Chondrocyte (in vitro differentiated cells): ENCODE measurements at regions not wholly inside any gene's neighbourhood (a gene's known extent, or its start where the extent isn't known, plus 50 kb on each side); places are given as distances from the start of the nearest gene placed in this dataset.

ENCODE experiments used
- DNase-seq: peaks from one replicate; pipeline ENCODE4 v3.0.0; 2021; ENCODE audit warnings: mixed read lengths, low spot score
- H3K27ac Mint-ChIP-seq: one replicate; pipeline ENCODE4 v1.8.0; 2021; ENCODE audit warnings: mild to moderate bottlenecking, moderate library complexity, mixed read lengths; ENCODE audit not compliant: unreplicated experiment
- H3K27me3 Mint-ChIP-seq: 2 replicates; pipeline ENCODE4 v1.8.0; 2021; ENCODE audit warnings: low read depth, mixed read lengths
- H3K36me3 Mint-ChIP-seq: 2 replicates; pipeline ENCODE4 v1.8.0; 2021; ENCODE audit warnings: low read depth, mixed read lengths
- H3K4me1 Mint-ChIP-seq: 2 replicates; pipeline ENCODE4 v1.8.0; 2021; ENCODE audit warnings: low read depth, mild to moderate bottlenecking, mixed read lengths
- H3K4me3 Mint-ChIP-seq: one replicate; pipeline ENCODE4 v1.8.0; 2021; ENCODE audit warnings: mild to moderate bottlenecking, moderate library complexity, mixed read lengths; ENCODE audit not compliant: unreplicated experiment
- H3K9me3 Mint-ChIP-seq: 2 replicates; pipeline ENCODE4 v1.8.0; 2021; ENCODE audit warnings: low read depth, mixed read lengths
- TF ChIP-seq, protein P1 (sequence below): fragments of 200-600 bp; sonication (generic); IDR thresholded peaks from 2 replicates; pipeline ENCODE4 v1.5.0; 2021; ENCODE audit warnings: antibody characterized with exemption, mild to moderate bottlenecking, moderate library complexity

DNA sequence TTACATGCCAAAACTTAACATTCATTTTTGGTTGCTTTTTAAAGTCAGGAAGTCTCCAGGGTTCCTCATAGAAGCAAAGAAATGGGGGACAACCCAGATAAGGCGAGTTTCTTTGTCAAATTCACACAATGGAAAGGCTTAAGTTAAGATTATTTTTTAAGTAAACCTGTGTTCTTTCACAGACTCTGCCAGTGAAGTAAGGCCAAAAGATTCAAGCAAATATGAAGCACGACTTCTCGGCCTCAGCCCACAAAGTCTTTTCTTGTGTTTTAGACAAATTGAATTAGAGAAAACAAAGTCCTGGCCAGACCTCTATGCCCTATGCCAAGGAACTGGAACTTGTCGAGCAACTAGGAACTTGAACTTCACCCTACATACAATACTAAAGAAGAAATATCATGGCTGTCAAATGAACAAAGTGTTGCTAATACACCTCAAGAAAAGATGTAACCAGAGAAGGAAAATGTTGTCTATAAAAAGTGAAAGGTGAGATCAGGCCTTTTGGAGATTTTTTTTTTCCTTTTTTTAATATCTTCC lies 540.0 kb upstream of the JARID2 start:
- Mint-ChIP-seq H3K27me3 (no peaks in the 10 kb centered on the region), H3K27ac (peak overlapping the region; percentile 93), H3K36me3 (peaks cover 2% of the 10 kb centered on the region)

DNA sequence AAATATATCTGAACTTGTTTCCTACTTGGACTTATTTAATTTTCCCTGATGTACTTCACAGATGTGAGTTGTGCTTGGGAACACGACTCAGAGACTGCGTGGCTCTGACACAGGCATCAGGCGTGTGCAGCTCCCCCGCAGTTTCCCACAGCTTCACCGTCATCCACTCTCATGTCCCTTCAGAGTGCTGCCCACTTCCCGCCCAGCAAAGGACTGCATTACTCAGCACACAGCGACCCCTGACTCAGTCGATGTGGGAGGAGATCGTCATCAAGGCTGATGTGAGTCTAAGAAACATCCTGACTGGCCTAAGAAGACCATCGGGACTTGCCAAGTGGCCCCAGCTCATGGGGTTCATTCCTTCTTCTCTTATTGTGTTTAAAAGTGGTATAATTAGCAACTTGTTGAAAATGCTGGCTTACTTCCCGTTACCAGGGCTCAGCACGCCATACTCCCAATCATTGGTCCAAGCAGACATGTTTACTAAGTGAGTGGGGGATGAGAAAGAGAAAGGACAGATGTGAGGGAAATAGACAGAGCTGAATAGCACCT lies 539.4 kb upstream of the JARID2 start:
- H3K36me3 Mint-ChIP-seq: peaks cover 2% of the 10 kb centered on the region
- peaks cover 47% of the 10 kb centered on the region for H3K4me1 Mint-ChIP-seq
- DNase-seq: no peak
- no peaks in the 10 kb centered on the region for H3K9me3 Mint-ChIP-seq
- TF ChIP-seq, protein P1, sequence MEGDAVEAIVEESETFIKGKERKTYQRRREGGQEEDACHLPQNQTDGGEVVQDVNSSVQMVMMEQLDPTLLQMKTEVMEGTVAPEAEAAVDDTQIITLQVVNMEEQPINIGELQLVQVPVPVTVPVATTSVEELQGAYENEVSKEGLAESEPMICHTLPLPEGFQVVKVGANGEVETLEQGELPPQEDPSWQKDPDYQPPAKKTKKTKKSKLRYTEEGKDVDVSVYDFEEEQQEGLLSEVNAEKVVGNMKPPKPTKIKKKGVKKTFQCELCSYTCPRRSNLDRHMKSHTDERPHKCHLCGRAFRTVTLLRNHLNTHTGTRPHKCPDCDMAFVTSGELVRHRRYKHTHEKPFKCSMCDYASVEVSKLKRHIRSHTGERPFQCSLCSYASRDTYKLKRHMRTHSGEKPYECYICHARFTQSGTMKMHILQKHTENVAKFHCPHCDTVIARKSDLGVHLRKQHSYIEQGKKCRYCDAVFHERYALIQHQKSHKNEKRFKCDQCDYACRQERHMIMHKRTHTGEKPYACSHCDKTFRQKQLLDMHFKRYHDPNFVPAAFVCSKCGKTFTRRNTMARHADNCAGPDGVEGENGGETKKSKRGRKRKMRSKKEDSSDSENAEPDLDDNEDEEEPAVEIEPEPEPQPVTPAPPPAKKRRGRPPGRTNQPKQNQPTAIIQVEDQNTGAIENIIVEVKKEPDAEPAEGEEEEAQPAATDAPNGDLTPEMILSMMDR: peak; percentile 8
- H3K27ac Mint-ChIP-seq: peak overlapping the region; percentile 93
- peak overlapping the region; percentile 39 for H3K4me3 Mint-ChIP-seq
- H3K27me3 Mint-ChIP-seq: no peaks in the 10 kb centered on the region

More for the DNA sequence above, 540.0 kb upstream of the JARID2 start:
- TF ChIP-seq, protein P1: no peak
- no peak for DNase-seq
- no peak overlapping the region for H3K4me3 Mint-ChIP-seq
- H3K9me3 Mint-ChIP-seq: no peaks in the 10 kb centered on the region
- H3K4me1 Mint-ChIP-seq: peaks cover 41% of the 10 kb centered on the region

DNA sequence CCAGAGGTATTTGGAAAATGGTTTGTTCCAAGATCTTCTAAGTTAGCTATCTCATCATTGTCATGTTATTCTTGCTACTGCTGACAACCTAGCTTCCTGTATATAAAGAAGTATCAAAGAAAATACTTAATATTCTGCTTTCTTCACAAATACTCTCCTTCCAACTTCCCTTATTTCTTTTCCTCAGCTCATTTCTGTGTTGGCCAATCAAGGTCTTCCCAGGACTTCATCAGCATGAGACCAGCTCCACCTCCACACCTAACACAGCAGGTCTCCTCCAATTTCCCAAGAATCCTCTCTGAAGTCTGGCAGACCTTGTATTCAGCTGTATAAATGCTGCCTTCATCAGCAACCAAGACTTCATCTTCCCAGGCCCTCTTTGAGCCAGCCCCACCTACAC lies 538.6 kb upstream of the JARID2 start:
- Mint-ChIP-seq H3K4me1 (peaks cover 47% of the 10 kb centered on the region), H3K9me3 (no peaks in the 10 kb centered on the region), H3K4me3 (no peak overlapping the region), H3K36me3 (peaks cover 2% of the 10 kb centered on the region), H3K27me3 (no peaks in the 10 kb centered on the region), H3K27ac (peak overlapping the region; percentile 93)
- DNase-seq: no peak
- TF ChIP-seq, protein P1: no peak

DNA sequence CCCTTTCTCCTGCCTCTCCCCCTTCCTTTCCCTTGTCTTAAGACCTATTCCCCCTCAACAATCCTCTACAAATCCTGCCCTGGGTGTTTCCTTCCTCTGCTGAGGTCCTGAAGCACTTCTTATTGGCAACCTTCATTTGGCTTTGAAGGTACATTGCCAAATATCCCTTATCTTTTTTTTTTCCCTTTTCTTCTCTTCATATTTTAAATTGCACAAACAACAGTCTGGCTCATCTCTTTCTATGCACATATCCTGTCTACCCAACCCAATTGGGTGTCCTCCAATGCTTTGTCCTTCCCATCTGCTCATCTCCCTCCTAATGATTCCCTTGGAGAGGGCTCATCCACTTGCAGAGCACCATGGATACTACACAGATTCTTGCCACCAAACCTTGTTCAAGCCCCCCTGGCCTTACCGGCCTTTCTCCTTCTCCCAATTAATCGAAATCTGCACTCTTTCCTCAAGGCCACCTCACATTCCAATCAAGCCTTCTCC lies 537.9 kb upstream of the JARID2 start:
- peaks cover 2% of the 10 kb centered on the region for H3K36me3 Mint-ChIP-seq
- peaks cover 52% of the 10 kb centered on the region for H3K4me1 Mint-ChIP-seq
- no peak overlapping the region for H3K4me3 Mint-ChIP-seq
- H3K9me3 Mint-ChIP-seq: no peaks in the 10 kb centered on the region
- H3K27ac Mint-ChIP-seq: peak overlapping the region; percentile 25
- TF ChIP-seq, protein P1: no peak
- H3K27me3 Mint-ChIP-seq: no peaks in the 10 kb centered on the region
- DNase-seq: no peak

DNA sequence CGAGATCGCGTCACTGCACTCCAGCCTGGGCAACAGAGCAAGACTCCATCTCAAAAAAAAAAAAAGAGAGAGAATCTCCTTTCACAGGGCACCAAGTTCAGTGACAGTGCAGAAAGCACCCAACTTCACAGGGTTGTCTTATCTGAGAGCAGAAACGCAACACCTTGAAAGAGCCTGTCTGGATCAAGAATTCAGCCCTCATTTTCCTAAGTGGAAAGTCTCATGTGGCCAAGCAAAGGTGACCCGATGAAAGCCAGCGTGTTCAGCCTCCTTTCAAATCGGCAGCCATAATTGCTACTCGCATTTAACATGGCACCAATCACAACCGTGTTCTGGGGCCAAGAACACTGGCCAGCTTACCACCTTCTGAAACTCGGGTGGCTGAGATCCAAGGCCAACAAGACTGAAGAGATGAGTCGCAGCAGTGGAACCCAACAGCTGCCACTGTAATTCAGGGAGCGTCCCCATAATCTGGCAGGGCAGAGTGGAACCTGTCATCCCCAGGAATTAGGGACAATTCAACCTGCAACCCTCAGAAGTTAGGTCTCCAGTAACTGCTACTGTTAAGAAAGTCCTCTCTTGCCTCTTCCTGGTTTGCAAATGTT lies 536.7 kb upstream of the JARID2 start:
- Mint-ChIP-seq H3K27me3 (no peaks in the 10 kb centered on the region), H3K4me3 (no peak overlapping the region), H3K27ac (no peak overlapping the region), H3K4me1 (peaks cover 48% of the 10 kb centered on the region), H3K36me3 (peaks cover 2% of the 10 kb centered on the region), H3K9me3 (no peaks in the 10 kb centered on the region)
- TF ChIP-seq, protein P1: no peak
- no peak for DNase-seq
